Colonic mucosa (tissue), 4 donors: ENCODE measurements at regions not wholly inside any gene's neighbourhood (a gene's known extent, or its start where the extent isn't known, plus 50 kb on each side); places are given as distances from the start of the nearest gene placed in this dataset.

Source experiments
- DNase-seq: peaks from one replicate; pipeline ENCODE4 v3.0.0-alpha.2; 2020
- H3K27ac ChIP-seq: fragments of 200-600 bp; one replicate; pipeline ENCODE4 v1.8.0; 2021
- H3K27me3 ChIP-seq: fragments of 200-600 bp; one replicate; pipeline ENCODE4 v1.8.0; 2021
- H3K36me3 ChIP-seq: fragments of 200-600 bp; one replicate; pipeline ENCODE4 v1.8.0; 2021
- H3K4me1 ChIP-seq: fragments of 200-600 bp; one replicate; pipeline ENCODE4 v1.8.0; 2021; ENCODE audit warnings: mild to moderate bottlenecking
- H3K4me3 ChIP-seq: fragments of 200-600 bp; one replicate; pipeline ENCODE4 v1.8.0; 2021
- H3K9ac ChIP-seq, 2 donors: one replicate each; pipeline ENCODE4 v1.7.0; 2013; ENCODE audit warnings: control low read depth in 2 of 2, low read depth in 2 of 2, low read length in 2 of 2
- H3K9me3 ChIP-seq: fragments of 200-600 bp; one replicate; pipeline ENCODE4 v1.8.0; 2021
- CTCF ChIP-seq: fragments of 200-600 bp; IDR thresholded peaks from one replicate; pipeline ENCODE4 v1.8.0; 2022; ENCODE audit warnings: antibody characterized with exemption, mild to moderate bottlenecking
- intact Hi-C: fragments of 100-400 bp; cut with DNase I; formaldehyde crosslinking; loops from one replicate; pipeline ENCODE4 v1.14.1; 2022
- donor health status: healthy.
- donor health status: DM: no; HTN: no; CAD: no.
- donor health status: DM: no; HTN: no; CAD: no.

- H3K4me3 ChIP-seq = no peak overlapping the region
- no peak overlapping the region for H3K9ac ChIP-seq
- TF ChIP-seq CTCF = no peak
- H3K9me3 ChIP-seq = no peaks in the 10 kb centered on the region
- H3K4me1 ChIP-seq = peaks cover 4% of the 10 kb centered on the region
- H3K27me3 ChIP-seq = no peaks in the 10 kb centered on the region
- no peaks in the 10 kb centered on the region for H3K36me3 ChIP-seq
- intact Hi-C loops = no loop called here
- no peak overlapping the region for H3K27ac ChIP-seq
- no peak for DNase-seq
Measured at GRCh38 chr11:70537576-70538571, 139.5 kb downstream of the CTTN start.

GRCh38 chr11:70538641-70539359, 140.5 kb downstream of the CTTN start:
- no peak for DNase-seq
- Histone ChIP-seq H3K4me1 (peaks cover 4% of the 10 kb centered on the region), H3K4me3 (no peak overlapping the region), H3K36me3 (no peaks in the 10 kb centered on the region), H3K9me3 (no peaks in the 10 kb centered on the region), H3K9ac (no peak overlapping the region), H3K27ac (no peak overlapping the region), H3K27me3 (no peaks in the 10 kb centered on the region)
- intact Hi-C loops = no loop called here
- TF ChIP-seq CTCF = no peak

GRCh38 chr11:70539360-70540095, 141.2 kb downstream of the CTTN start:
- H3K4me3 ChIP-seq = no peak overlapping the region
- no peaks in the 10 kb centered on the region for H3K9me3 ChIP-seq
- no peak for TF ChIP-seq CTCF
- intact Hi-C loops = no loop called here
- peaks cover 4% of the 10 kb centered on the region for H3K4me1 ChIP-seq
- H3K9ac ChIP-seq = no peak overlapping the region
- no peak overlapping the region for H3K27ac ChIP-seq
- H3K36me3 ChIP-seq = no peaks in the 10 kb centered on the region
- DNase-seq = no peak
- no peaks in the 10 kb centered on the region for H3K27me3 ChIP-seq

GRCh38 chr11:70540196-70540595, 141.9 kb downstream of the CTTN start:
- no peak for DNase-seq
- H3K27me3 ChIP-seq = no peaks in the 10 kb centered on the region

More at GRCh38 chr11:70540196-70540595, 141.9 kb downstream of the CTTN start:
- Histone ChIP-seq H3K27ac (no peak overlapping the region), H3K36me3 (no peaks in the 10 kb centered on the region), H3K4me1 (peaks cover 4% of the 10 kb centered on the region), H3K9me3 (no peaks in the 10 kb centered on the region), H3K4me3 (no peak overlapping the region), H3K9ac (no peak overlapping the region)
- intact Hi-C loops = no loop called here
- TF ChIP-seq CTCF = no peak
